Skeletal muscle cell (primary cell): ENCODE measurements at regions not wholly inside any gene's neighbourhood (a gene's known extent, or its start where the extent isn't known, plus 50 kb on each side); places are given as distances from the start of the nearest gene placed in this dataset.
A peak's percentile ranks its signal among the peaks of the same experiment; 100 is the strongest.
"Not testable (repeated sequence)": the region's sequence is repeated elsewhere in the genome, so short reads cannot be mapped to it uniquely, and the experiment has no call there.

ENCODE experiments used
- DNase-seq: peaks from one replicate; pipeline ENCODE4 v3.0.0-alpha.2; 2010; ENCODE audit warnings: low read depth
- H3K4me3 ChIP-seq: 2 replicates; pipeline ENCODE4 v1.5.1; 2011; ENCODE audit warnings: low read depth, mild to moderate bottlenecking, control low read depth, low read length, moderate library complexity

DNA sequence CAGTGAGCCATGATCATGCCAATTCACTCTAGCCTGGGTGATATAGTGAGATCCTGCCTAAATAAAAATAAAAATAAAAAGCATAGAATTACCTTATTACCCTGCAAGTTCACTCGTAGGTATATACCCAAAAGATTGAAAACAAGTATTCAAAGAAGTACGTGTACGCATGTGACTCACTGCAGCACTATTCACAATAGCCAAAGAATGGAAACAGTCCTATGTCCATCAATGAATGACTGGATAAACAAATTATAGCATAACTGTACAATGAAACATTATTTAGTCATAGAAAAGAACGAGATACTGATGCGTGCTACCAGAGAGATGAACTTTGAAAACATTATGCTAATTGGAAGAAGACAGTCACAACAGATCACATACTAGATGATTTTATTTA, 204.6 kb upstream of the DIAPH2 start:
- DNase-seq, result peak; percentile 12
- no peak overlapping the region for H3K4me3 ChIP-seq

DNA sequence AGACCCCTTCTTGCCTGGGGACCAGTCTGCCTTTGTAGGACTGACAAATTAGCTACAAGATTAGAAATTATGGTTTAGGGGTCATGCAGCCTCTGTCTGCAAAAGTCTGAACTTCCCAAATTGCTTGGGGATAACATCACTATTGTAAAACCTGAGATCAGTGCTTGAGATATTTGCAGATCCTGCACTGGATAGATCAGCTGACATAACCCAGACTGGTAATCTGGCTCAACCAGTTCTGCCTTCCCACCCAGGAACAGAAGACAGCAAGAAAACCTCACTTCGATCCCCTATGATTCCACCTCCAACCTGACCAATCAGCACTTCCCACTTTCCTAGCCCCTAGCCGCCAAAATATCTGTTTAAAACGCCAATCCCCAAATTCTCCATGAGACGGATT, 202.8 kb upstream of the DIAPH2 start:
- no peak for DNase-seq
- no peak overlapping the region for H3K4me3 ChIP-seq

DNA sequence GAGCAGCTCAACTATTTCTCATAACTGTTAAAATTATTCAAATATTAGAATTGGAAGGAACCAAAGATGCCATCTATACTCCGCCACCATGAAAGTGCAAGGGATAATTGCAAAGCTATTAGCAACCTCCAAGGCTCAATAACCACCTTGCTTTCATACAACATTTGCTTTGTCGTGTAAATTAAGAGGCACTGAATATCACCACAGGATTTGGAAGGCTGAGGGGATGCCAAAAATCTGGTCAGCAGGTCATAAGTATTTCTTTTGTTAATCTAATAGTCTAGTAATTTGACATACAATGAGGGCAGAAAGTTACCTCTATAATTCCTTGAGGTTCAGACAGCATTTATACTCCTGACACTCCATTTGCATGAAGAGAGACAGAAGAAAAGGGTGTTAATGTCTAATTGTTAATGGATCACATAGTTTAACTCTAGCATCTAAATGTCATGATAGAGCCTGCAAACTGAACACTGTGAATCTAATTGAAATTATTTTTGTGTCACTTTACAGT, 200.9 kb upstream of the DIAPH2 start:
- H3K4me3 ChIP-seq, result no peak overlapping the region
- DNase-seq, result no peak

DNA sequence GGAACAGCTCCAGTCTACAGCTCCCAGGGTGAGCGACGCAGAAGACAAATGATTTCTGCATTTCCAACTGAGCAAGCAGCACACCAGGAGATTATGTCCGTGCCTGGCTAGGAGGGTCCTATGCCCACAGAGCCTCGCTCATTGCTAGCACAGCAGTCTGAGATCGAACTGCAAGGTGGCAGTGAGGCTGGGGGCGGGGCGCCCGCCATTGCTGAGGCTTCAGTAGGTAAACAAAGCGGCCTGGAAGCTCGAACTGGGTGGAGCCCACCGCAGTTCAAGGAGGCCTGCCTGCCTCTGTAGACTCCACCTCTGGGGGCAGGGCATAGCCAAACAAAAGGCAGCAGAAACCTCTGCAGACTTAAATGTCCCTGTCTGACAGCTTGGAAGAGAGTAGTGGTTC, 198.0 kb upstream of the DIAPH2 start:
- DNase-seq, H3K4me3 ChIP-seq: not testable (repeated sequence)

DNA sequence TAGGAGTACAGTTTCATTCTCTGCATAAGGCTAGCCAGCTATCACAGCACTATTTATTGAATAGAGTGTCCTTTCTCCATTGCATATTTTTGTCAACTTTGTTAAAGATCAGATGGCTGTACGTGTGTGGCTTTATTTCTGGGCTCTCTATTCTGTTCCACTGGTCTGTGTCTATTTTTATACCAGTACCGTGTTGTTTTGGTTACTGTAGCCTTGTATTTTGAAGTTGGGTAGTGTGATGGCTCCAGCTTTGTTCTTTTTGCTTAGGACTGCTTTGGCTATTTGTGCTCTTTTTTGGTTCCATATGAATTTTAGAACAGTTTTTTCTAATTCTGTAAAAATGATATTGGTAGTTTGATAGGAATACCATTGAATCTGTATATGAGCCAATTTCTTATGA, 182.1 kb upstream of the DIAPH2 start:
- no peak overlapping the region for H3K4me3 ChIP-seq
- no peak for DNase-seq

DNA sequence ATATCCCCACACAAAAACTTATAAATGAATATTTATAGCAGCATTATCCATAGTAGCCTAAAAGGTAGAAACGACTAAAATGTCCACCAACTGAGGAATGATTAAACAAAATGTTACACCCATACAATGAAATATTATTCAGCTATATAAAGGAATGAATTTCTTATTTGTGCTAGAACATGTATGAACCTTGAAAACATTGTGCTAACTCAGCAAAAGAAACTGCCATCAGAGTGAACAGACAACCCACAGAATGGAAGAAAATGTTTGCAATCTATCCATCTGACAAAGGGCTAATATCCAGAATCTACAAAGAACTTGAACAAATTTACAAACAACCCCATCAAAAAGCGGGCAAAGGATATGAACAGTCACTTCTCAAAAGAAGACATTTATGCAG, 155.3 kb upstream of the DIAPH2 start:
- H3K4me3 ChIP-seq, DNase-seq: not testable (repeated sequence)

DNA sequence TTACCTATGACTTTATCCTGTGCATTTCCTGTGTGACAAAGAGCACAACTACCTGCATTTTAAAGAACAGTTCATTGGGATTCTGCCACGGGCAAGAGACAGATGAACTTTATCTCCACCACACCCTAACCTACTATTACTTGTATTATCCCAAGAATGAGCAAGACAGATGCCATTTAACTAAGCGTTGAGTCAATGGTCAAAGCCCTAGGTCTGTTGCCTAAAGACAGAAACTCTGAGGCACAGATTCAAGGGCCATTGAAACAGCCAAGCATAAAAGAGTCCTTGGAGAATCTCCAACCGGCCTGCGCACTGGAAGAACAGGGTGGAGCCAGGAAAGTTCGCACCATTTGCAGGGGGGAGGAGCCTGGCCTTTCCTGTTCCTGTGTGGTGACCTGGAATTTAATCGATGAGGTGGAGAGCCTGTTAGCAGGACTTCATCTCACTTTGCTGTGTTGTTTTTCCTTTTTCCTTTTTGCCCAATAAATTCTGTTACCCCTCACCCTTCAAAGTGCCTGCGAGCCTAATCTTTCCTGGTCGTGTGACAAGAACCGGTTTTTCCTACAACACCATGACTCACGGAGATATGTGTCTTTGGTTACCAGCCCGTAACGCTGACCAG, 146.4 kb upstream of the DIAPH2 start:
- no peak overlapping the region for H3K4me3 ChIP-seq
- DNase-seq, result no peak

DNA sequence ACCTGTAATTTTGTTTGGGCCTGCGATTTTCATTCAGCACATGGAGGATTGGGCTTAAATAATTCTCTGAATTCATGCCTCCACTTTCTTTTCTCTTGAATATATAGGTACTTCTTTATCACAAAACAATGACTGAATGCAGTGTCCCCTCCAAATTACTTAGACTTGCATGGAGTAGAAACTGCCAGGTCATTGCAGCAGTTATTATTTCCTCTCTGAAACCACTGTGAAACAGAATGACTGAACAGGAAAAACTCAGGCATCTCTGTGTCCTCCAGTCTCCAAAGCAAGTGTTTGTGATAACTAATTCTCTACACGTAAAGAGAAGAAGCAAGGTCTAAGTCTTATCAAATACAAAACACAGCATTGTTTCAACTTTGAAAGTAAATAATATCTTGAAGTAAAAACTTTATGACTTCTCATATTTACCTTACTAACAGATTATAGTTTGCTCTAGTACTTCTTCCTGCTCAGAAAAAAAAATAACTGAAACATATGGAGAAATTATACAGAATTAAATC, 144.5 kb upstream of the DIAPH2 start:
- no peak for DNase-seq

DNA sequence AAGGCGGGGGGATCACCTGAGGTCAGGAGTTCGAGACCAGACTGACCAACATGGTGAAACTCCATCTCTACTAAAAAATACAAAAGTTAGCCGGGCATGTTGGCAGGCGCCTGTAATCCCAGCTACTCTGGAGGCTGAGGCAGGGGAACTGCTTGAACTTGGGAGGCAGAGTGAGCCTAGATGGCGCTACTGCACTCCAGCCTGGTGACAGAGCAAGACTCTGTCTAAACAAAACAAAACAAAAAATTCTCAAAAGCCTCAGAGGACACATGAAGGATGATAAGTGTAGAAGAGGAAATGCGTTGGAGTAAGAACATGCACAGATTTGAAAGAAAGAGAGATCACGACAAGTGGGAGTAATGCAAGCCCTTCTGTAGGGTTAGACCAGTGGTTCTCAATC, 138.4 kb upstream of the DIAPH2 start:
- DNase-seq, H3K4me3 ChIP-seq: not testable (repeated sequence)

More for the DNA sequence above, 144.5 kb upstream of the DIAPH2 start:
- H3K4me3 ChIP-seq, result no peak overlapping the region

DNA sequence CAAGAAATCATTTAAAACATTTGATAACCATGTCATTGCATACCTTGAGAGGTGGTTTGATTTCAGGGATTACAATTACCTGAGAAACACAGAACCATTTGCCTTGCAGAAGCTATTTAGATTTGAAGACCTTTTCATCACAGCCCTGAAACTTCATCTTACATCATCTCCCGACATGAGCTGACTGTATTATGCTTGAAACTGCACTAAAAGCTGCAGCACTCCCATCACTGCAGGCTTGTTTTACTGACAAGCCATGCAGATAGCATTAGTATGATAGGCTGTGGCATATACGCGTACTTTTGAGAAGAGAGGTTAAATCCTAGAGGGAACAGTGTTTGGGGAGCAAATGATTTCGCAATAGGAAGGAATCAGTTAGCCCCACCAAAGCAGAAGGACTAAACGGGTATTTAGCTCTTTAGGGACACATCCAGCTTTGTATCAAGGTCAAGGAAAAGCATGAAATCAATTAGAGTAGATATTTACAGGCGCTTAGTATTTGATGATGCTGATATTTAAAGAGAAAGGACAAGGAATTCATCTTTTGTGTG, 133.2 kb upstream of the DIAPH2 start:
- no peak overlapping the region for H3K4me3 ChIP-seq
- DNase-seq, result no peak

DNA sequence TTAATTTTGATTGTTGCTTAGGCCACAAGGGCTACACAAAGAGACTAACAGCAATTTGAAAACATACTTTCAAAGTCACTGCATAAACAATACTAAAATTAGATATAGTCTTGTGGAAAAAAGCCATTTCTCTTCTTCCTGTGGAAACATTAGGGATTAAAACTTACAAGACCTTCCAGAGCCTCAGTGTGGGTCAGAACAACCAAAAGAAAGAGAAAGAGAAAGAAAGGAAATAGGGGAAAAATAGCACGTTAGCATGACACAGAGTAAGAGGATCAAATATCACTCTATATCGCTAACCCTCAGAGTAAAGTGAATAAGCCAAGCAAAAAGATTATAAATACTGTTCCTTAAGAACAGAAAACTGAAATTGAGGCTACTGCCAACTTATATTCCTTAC, 127.8 kb upstream of the DIAPH2 start:
- no peak overlapping the region for H3K4me3 ChIP-seq

DNA sequence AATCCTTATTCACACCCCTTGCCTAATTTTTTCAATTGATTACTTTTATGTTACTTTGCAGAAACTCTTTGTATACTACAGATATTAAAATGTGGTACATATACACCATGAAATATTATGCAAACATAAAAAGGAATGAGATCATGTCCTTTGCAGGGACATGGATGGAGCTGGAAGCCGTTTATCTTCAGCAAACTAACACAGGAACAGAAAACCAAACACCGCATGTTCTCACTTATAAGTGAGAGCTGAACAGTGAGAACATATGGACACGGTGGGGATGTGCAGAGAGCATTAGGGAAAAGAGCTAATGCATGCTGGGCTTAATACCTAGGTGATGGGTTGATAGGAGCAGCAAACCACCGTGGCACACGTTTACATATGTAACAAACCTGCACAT, 123.5 kb upstream of the DIAPH2 start:
- not testable (repeated sequence) for DNase-seq, H3K4me3 ChIP-seq

More for the DNA sequence above, 127.8 kb upstream of the DIAPH2 start:
- no peak for DNase-seq

DNA sequence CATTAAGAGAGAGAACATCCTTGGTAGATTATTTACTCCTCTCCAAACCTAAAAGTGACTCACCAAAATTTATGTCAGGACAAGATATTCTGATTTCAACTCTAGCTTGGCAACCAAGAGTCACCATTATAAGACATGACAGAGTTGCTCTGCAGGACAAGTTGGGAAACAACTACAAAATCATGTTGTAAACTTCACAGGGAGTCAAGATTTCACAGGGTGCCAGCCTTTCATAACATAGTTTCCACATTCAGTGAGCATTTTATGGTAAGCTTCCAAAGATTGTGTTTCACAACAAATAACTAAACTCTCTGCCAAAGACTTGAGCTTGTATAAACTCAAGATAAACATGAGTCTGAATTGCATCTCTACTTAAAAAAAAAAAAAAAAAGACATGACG, 121.0 kb upstream of the DIAPH2 start:
- DNase-seq, result peak; percentile 46

DNA sequence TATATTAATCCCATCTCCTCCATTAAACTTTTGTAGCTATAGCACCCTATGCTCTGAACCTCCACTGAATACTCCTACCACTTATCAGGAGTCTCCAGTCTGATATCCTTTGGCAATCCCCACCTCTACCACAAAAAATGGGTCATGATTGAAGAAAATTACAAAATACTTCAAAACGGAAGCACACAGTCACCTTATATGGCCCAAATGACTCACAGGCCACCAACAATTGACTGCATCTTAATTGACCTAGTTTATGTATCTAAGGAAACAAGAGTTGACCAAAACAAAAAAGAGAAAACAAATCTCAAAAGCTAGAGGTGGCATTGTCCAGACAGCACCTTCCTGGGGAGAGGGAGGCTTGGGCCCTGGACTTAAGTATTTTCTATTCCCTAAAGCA, 120.0 kb upstream of the DIAPH2 start:
- no peak overlapping the region for H3K4me3 ChIP-seq
- no peak for DNase-seq

More for the DNA sequence above, 121.0 kb upstream of the DIAPH2 start:
- H3K4me3 ChIP-seq, result no peak overlapping the region

DNA sequence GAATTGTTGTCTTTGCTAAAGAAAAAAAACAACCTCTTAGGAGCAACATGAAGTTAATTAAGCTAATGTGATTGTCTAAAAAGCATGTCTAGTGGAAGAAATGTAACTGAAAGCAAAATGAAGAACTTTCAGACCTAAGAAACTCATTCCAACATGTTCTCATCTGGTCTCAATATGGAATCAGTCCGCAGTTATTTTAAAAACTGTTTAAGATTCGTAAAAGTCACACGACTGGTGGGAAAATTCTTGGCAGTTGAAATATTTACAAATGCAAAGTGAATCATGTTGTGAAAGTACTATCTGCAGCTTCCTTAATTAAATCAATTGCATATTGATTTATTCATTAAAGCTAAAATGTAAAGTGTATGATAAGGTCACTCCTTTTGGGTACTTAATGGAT, 117.8 kb upstream of the DIAPH2 start:
- DNase-seq, result no peak
- H3K4me3 ChIP-seq, result no peak overlapping the region

DNA sequence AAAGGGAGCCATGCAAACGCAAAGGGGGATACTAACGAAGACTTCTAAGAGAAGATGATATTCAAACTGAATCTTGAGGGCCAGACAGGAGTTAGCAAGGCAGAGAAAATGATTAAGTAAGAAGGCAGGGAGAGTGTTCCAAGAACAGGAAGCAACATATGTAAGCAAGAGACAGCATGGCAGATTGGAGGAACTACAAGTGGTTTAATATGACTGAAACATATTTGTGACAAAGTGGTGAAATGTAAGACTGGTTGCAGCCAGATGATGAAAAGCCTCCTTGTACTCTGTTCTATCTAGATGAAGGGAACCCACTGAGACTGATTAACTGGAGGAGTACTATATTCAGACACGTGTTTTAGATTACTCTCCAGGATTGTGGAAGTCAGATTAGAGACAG, 116.6 kb upstream of the DIAPH2 start:
- H3K4me3 ChIP-seq, result no peak overlapping the region
- DNase-seq, result no peak

DNA sequence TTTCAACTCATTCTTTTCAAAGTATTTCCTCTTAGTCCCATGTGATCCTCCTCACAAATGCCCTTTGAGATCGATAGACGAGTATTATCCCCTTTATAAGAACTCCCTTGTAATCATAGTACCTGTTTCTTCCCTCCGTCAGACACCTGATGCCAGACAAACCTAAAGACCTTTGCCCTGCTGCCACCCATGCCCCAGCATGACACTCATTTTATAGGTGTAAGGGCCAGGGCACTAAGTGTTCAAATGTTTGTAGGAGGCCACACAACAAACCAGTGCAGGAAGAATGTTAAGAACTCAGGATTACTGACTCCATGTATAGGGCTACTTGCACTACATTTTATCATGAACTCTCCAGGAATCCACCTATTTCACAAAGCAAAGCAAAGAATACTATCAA, 115.6 kb upstream of the DIAPH2 start:
- no peak overlapping the region for H3K4me3 ChIP-seq
- DNase-seq, result no peak

DNA sequence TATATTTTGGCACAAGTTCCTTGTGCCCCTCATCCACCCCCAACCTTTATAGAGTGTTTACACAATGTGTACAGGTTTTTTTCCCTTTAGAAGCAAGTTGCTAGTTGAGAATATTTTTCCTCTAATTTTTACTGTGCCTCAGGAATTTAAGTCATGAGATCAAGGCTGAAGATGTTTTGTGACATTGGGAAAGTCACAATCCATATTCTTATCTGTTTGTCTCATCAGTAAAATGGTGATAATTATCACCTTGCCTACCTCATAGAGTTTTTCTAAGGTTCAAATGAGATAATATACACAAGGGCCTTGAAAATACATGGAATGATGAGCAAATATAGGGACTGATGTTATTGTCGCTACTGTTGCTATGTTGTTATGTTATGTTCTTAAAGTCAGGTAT, 109.6 kb upstream of the DIAPH2 start:
- DNase-seq, result no peak

DNA sequence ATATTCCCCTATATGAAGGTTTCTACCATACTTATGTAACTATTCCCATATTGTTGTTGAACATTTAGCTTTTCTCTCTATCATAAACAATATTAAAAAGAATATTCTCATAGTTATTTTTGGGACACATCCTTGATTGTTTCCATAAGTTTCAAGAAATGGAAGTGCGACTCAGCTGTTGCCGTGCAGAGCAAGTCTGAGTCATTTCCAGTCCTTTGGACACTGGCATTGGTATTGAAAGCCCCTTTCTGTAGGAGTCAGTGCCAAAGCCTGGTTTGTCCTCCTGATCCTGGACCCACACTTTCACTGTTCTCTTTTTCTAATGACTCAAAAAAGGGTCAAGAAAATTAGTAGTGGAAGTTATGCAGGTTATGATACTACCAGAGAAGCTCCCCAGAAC, 108.3 kb upstream of the DIAPH2 start:
- no peak for DNase-seq
- H3K4me3 ChIP-seq, result no peak overlapping the region

More for the DNA sequence above, 109.6 kb upstream of the DIAPH2 start:
- H3K4me3 ChIP-seq, result no peak overlapping the region

DNA sequence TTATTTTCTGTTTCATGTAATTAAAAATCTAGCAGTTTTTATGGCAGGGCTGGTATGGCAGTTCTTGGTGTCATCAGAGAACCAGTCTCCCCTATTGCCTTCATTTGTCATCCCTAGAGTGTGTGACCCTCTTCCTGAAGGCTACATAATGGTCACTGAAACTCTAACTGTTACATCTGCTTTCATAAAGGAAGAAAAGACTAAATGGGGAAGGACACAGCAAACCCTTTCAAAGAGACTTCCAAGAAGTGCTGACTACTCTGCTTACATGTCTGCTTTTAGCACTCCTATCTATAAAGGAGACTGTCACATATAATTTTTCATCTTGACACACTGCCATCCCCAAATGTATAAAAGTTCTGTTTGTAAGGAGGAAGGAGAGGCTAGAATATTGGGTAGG, 105.9 kb upstream of the DIAPH2 start:
- no peak for DNase-seq
- no peak overlapping the region for H3K4me3 ChIP-seq

DNA sequence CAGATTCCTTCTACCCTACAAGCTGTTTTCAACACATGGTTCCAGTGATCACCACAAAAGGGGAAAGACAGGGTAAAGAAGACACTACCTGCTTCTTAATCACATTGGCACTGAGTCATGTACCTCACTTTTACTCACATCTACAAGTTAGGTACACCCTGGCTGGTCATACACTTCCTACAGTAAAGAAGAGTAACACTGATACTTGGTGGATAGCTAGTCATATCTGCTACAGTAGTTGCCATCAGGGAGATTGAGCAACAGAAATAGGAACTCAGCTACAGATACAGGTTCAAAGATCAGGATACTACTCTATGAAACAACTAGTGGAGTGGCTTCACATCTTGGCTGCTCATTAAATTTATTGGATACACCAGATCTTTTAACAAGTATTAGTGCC, 105.4 kb upstream of the DIAPH2 start:
- H3K4me3 ChIP-seq, result no peak overlapping the region
- no peak for DNase-seq
